ENCODE measurements at regions not wholly inside any gene's neighbourhood (a gene's known extent, or its start where the extent isn't known, plus 50 kb on each side); places are given as distances from the start of the nearest gene placed in this dataset.
A peak's percentile ranks its signal among the peaks of the same experiment; 100 is the strongest.
"Not testable (repeated sequence)": the region's sequence is repeated elsewhere in the genome, so short reads cannot be mapped to it uniquely, and the experiment has no call there.

DNA sequence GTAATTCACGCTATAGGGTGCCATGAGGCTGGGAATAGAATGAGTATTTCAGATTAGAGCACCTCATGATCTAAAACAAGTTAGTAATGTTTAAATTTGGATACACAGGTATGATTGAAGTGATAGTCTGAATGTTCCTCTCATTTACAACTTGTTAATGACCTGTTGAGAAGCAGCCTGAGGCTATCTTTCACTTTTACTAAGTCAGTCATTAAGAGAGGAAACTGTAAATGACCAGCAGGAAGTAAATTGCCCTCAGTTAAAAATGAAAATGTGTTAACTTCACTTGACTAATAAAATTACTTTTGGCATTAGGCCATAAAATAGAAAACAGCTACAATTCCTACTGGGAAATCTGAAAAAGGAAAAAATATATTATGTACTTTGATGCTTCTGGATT lies 1042.0 kb downstream of the DNAJB9 start:
- no peaks in the 10 kb centered on the region for H3K4me1 ChIP-seq (ENCODE audit: control insufficient read depth, low read depth, low read length)
- H2BK120ac ChIP-seq (ENCODE audit: low read depth, low read length), result no peak overlapping the region
- H3K79me1 ChIP-seq (ENCODE audit: low read length), result no peaks in the 10 kb centered on the region
- no peak overlapping the region for H2AK5ac ChIP-seq (ENCODE audit: low read length)
- H3K9ac ChIP-seq (ENCODE audit: low read length), result no peak overlapping the region
- no peak overlapping the region for H3K18ac ChIP-seq (ENCODE audit: low read length)
- no peak overlapping the region for H4K5ac ChIP-seq (ENCODE audit: low read length)
- no CpG with 5 or more reads among the region's 1 CpG for WGBS (ENCODE audit: extremely low coverage, insufficient coverage, low lambda C conversion rate)
- no peak overlapping the region for H3K56ac ChIP-seq (ENCODE audit: low read length)
- H3K4ac ChIP-seq (ENCODE audit: low read depth, low read length), result no peak overlapping the region
- peak; percentile 77 for DNase-seq
- H2BK15ac ChIP-seq (replicated peaks; ENCODE audit: low read depth), result no peak overlapping the region
- no peak overlapping the region for H4K8ac ChIP-seq (ENCODE audit: low read depth, low read length)
- no peak overlapping the region for H3K4me3 ChIP-seq (ENCODE audit: low read length)
- no peaks in the 10 kb centered on the region for H3K79me2 ChIP-seq (ENCODE audit: control insufficient read depth, insufficient read depth, low read length)
- H2BK5ac ChIP-seq (ENCODE audit: low read length), result no peak overlapping the region
- H3K23ac ChIP-seq (ENCODE audit: low read length), result no peak overlapping the region
- H3K36me3 ChIP-seq (ENCODE audit: control insufficient read depth, insufficient read depth, low read length), result no peaks in the 10 kb centered on the region
- H3K27ac ChIP-seq (ENCODE audit: low read depth, low read length), result no peak overlapping the region
- H3K4me2 ChIP-seq (ENCODE audit: low read length), result no peak overlapping the region
- no peaks in the 10 kb centered on the region for H3K27me3 ChIP-seq (ENCODE audit: insufficient read depth, low read length, poor library complexity)

DNA sequence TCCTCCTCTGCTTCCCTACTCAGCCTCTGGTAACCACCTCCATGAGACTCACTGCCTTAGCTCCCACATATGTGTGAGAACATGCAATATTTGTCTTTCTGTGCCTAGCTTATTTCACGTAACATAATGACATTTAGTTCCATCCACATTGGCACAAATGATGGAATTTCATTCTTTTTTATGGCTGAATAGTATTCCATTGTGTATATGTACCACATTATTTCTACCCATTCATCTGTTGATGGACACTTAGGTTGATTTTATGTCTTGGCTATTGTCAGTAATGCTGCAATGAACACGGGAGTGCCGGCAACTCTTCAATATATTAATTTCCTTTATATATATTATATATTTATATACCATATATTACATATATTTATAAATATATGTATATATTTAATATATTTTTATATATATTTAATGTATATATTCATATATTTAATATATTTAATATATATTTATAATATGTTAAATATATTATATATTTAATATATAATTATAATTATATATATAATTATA lies 1046.9 kb downstream of the DNAJB9 start:
- H3K4me1 ChIP-seq (ENCODE audit: control insufficient read depth, low read depth, low read length), result no peaks in the 10 kb centered on the region
- H3K27ac ChIP-seq (ENCODE audit: low read depth, low read length), result no peak overlapping the region
- H2AK5ac ChIP-seq (ENCODE audit: low read length), result no peak overlapping the region
- no peaks in the 10 kb centered on the region for H3K79me2 ChIP-seq (ENCODE audit: control insufficient read depth, insufficient read depth, low read length)
- no peaks in the 10 kb centered on the region for H3K27me3 ChIP-seq (ENCODE audit: insufficient read depth, low read length, poor library complexity)
- H3K23ac ChIP-seq (ENCODE audit: low read length), result no peak overlapping the region
- no peak for DNase-seq
- no peak overlapping the region for H3K18ac ChIP-seq (ENCODE audit: low read length)
- H3K9ac ChIP-seq (ENCODE audit: low read length), result no peak overlapping the region
- H3K79me1 ChIP-seq (ENCODE audit: low read length), result no peaks in the 10 kb centered on the region
- H3K36me3 ChIP-seq (ENCODE audit: control insufficient read depth, insufficient read depth, low read length), result no peaks in the 10 kb centered on the region
- WGBS (ENCODE audit: extremely low coverage, insufficient coverage, low lambda C conversion rate), result no CpG with 5 or more reads among the region's 3 CpGs
- no peak overlapping the region for H3K4me3 ChIP-seq (ENCODE audit: low read length)
- H2BK120ac ChIP-seq (ENCODE audit: low read depth, low read length), result no peak overlapping the region
- no peak overlapping the region for H4K5ac ChIP-seq (ENCODE audit: low read length)
- no peak overlapping the region for H3K56ac ChIP-seq (ENCODE audit: low read length)
- H3K4ac ChIP-seq (ENCODE audit: low read depth, low read length), result no peak overlapping the region
- H2BK15ac ChIP-seq (replicated peaks; ENCODE audit: low read depth), result no peak overlapping the region
- H2BK5ac ChIP-seq (ENCODE audit: low read length), result no peak overlapping the region
- H4K8ac ChIP-seq (ENCODE audit: low read depth, low read length), result no peak overlapping the region
- no peak overlapping the region for H3K4me2 ChIP-seq (ENCODE audit: low read length)

DNA sequence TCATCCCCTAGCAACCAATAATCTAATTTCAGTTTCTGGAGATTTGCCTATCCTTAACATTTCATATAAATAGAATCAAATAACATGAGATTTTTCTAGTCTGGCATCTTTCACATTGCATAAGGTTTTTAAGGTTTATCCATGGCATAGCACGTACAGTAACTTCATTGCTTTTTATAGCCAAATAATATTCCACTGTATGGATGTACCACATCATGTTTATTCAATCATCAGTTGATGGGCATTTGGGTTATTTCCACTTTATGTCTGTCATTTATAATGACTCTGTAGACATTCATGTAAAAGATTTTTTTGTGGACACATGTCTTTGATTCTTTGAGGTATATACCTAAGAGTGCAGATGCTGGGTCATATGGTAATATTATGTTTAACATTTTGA lies 1052.6 kb downstream of the DNAJB9 start:
- WGBS (ENCODE audit: extremely low coverage, insufficient coverage, low lambda C conversion rate), result no CpG with 5 or more reads among the region's 1 CpG
- Histone ChIP-seq H3K9ac (ENCODE audit: low read length) (no peak overlapping the region), H3K79me1 (ENCODE audit: low read length) (no peaks in the 10 kb centered on the region), H3K4ac (ENCODE audit: low read depth, low read length) (no peak overlapping the region), H4K8ac (ENCODE audit: low read depth, low read length) (no peak overlapping the region), H3K79me2 (ENCODE audit: control insufficient read depth, insufficient read depth, low read length) (no peaks in the 10 kb centered on the region), H3K4me2 (ENCODE audit: low read length) (no peak overlapping the region), H3K4me3 (ENCODE audit: low read length) (no peak overlapping the region), H2BK15ac (replicated peaks; ENCODE audit: low read depth) (no peak overlapping the region), H3K23ac (ENCODE audit: low read length) (no peak overlapping the region), H2AK5ac (ENCODE audit: low read length) (no peak overlapping the region), H4K5ac (ENCODE audit: low read length) (no peak overlapping the region), H3K18ac (ENCODE audit: low read length) (no peak overlapping the region), H3K4me1 (ENCODE audit: control insufficient read depth, low read depth, low read length) (no peaks in the 10 kb centered on the region), H3K36me3 (ENCODE audit: control insufficient read depth, insufficient read depth, low read length) (no peaks in the 10 kb centered on the region), H2BK120ac (ENCODE audit: low read depth, low read length) (no peak overlapping the region), H2BK5ac (ENCODE audit: low read length) (no peak overlapping the region), H3K27me3 (ENCODE audit: insufficient read depth, low read length, poor library complexity) (no peaks in the 10 kb centered on the region), H3K27ac (ENCODE audit: low read depth, low read length) (no peak overlapping the region), H3K56ac (ENCODE audit: low read length) (no peak overlapping the region)
- no peak for DNase-seq

DNA sequence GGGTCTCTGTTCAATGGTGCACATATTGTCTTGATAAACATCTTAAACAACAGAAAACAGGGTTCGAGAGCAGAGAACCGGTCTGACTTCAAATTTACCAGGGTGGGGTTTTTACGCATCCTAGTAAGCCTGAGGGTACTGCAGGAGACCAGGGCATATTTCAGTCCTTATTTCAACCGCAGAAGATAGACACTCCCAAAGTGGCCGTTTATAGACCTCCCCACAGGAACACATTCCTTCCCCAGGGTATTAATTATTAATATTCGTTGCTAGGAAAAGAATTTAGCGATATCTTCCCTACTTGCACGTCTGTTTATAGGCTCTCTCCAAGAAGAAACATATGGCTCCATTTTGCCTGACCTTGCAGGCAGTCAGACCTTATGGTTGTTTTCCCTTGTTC lies 1063.2 kb downstream of the DNAJB9 start:
- not testable (repeated sequence) for H3K27me3 ChIP-seq (ENCODE audit: insufficient read depth, low read length, poor library complexity); H2BK120ac ChIP-seq (ENCODE audit: low read depth, low read length); H3K27ac ChIP-seq (ENCODE audit: low read depth, low read length); H3K23ac ChIP-seq (ENCODE audit: low read length); H2BK5ac ChIP-seq (ENCODE audit: low read length); H3K9ac ChIP-seq (ENCODE audit: low read length); H3K18ac ChIP-seq (ENCODE audit: low read length); H3K4me1 ChIP-seq (ENCODE audit: control insufficient read depth, low read depth, low read length); H3K4me2 ChIP-seq (ENCODE audit: low read length); H3K4me3 ChIP-seq (ENCODE audit: low read length); H2BK15ac ChIP-seq (replicated peaks; ENCODE audit: low read depth); H3K4ac ChIP-seq (ENCODE audit: low read depth, low read length); H4K8ac ChIP-seq (ENCODE audit: low read depth, low read length); H3K79me1 ChIP-seq (ENCODE audit: low read length); DNase-seq; H4K5ac ChIP-seq (ENCODE audit: low read length); H3K79me2 ChIP-seq (ENCODE audit: control insufficient read depth, insufficient read depth, low read length); H3K56ac ChIP-seq (ENCODE audit: low read length); H2AK5ac ChIP-seq (ENCODE audit: low read length); H3K36me3 ChIP-seq (ENCODE audit: control insufficient read depth, insufficient read depth, low read length)
- WGBS (ENCODE audit: extremely low coverage, insufficient coverage, low lambda C conversion rate), result no CpG with 5 or more reads among the region's 8 CpGs

DNA sequence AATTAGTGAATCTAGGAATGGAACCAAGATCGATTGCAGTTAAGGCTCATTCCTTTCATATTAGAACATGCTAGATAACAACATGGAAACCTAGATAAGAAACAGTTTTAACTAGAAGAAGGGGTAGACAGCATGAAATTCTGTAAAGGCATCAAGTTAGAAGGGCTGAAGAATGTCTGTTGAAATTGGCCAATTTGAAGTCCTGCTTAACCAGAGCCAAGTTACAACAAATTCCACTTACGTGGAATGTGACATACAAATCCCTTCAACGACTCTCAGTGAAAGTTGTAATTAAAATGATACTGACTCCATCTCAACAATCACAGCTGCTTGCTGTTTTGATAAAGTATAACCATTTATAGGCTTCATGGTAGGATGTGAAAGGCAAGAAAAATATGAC lies 1065.7 kb downstream of the DNAJB9 start:
- no peaks in the 10 kb centered on the region for H3K4me1 ChIP-seq (ENCODE audit: control insufficient read depth, low read depth, low read length)
- no peak overlapping the region for H3K56ac ChIP-seq (ENCODE audit: low read length)
- no peak overlapping the region for H3K4me3 ChIP-seq (ENCODE audit: low read length)
- H3K79me1 ChIP-seq (ENCODE audit: low read length), result no peaks in the 10 kb centered on the region
- no peaks in the 10 kb centered on the region for H3K36me3 ChIP-seq (ENCODE audit: control insufficient read depth, insufficient read depth, low read length)
- no peak overlapping the region for H4K5ac ChIP-seq (ENCODE audit: low read length)
- H3K4ac ChIP-seq (ENCODE audit: low read depth, low read length), result no peak overlapping the region
- H2AK5ac ChIP-seq (ENCODE audit: low read length), result no peak overlapping the region
- H2BK5ac ChIP-seq (ENCODE audit: low read length), result no peak overlapping the region
- H4K8ac ChIP-seq (ENCODE audit: low read depth, low read length), result no peak overlapping the region
- H3K4me2 ChIP-seq (ENCODE audit: low read length), result no peak overlapping the region
- no peaks in the 10 kb centered on the region for H3K79me2 ChIP-seq (ENCODE audit: control insufficient read depth, insufficient read depth, low read length)
- H3K27ac ChIP-seq (ENCODE audit: low read depth, low read length), result no peak overlapping the region
- H2BK120ac ChIP-seq (ENCODE audit: low read depth, low read length), result no peak overlapping the region
- H3K18ac ChIP-seq (ENCODE audit: low read length), result no peak overlapping the region
- H3K27me3 ChIP-seq (ENCODE audit: insufficient read depth, low read length, poor library complexity), result no peaks in the 10 kb centered on the region
- no peak overlapping the region for H2BK15ac ChIP-seq (replicated peaks; ENCODE audit: low read depth)
- H3K9ac ChIP-seq (ENCODE audit: low read length), result no peak overlapping the region
- DNase-seq, result no peak
- no peak overlapping the region for H3K23ac ChIP-seq (ENCODE audit: low read length)
- WGBS (ENCODE audit: extremely low coverage, insufficient coverage, low lambda C conversion rate), result no CpG with 5 or more reads among the region's 3 CpGs

DNA sequence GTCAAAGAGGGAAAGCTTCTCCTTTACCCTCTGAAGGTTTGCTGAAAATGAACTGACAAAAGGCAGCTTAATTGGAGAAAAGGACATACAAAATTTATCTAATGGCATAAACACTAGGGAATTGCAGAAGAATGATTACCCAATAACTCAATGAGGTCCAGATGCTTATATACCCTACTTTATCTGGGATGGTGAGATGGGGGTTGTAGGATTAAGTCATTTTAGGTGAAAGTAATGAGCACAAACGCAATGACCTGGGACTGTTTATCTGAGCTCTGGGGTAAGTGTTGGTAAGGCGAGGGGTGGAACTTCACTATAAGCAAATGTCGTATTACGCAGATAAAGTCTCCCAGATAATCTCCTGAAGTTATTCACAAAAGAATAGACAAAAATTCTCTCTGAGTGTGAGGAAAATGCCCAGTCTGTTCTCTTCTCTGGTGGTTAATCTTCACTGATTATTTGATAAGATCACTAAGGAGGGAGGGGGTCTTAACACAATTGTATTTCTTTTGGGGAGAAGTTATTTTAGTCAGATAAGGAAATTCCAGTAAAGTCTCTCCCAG lies 1067.8 kb downstream of the DNAJB9 start:
- Histone ChIP-seq H3K18ac (ENCODE audit: low read length) (no peak overlapping the region), H2BK5ac (ENCODE audit: low read length) (no peak overlapping the region), H3K4me2 (ENCODE audit: low read length) (no peak overlapping the region), H3K36me3 (ENCODE audit: control insufficient read depth, insufficient read depth, low read length) (no peaks in the 10 kb centered on the region), H2AK5ac (ENCODE audit: low read length) (no peak overlapping the region), H2BK120ac (ENCODE audit: low read depth, low read length) (no peak overlapping the region), H3K23ac (ENCODE audit: low read length) (no peak overlapping the region), H2BK15ac (replicated peaks; ENCODE audit: low read depth) (no peak overlapping the region), H3K9ac (ENCODE audit: low read length) (no peak overlapping the region), H3K56ac (ENCODE audit: low read length) (no peak overlapping the region), H3K4me1 (ENCODE audit: control insufficient read depth, low read depth, low read length) (no peaks in the 10 kb centered on the region), H4K5ac (ENCODE audit: low read length) (no peak overlapping the region), H3K79me2 (ENCODE audit: control insufficient read depth, insufficient read depth, low read length) (no peaks in the 10 kb centered on the region), H3K27ac (ENCODE audit: low read depth, low read length) (no peak overlapping the region), H3K27me3 (ENCODE audit: insufficient read depth, low read length, poor library complexity) (no peaks in the 10 kb centered on the region), H3K79me1 (ENCODE audit: low read length) (no peaks in the 10 kb centered on the region), H4K8ac (ENCODE audit: low read depth, low read length) (no peak overlapping the region), H3K4me3 (ENCODE audit: low read length) (no peak overlapping the region), H3K4ac (ENCODE audit: low read depth, low read length) (no peak overlapping the region)
- peak; percentile 75 for DNase-seq
- WGBS (ENCODE audit: extremely low coverage, insufficient coverage, low lambda C conversion rate), result no CpG with 5 or more reads among the region's 4 CpGs

All from mesendoderm (in vitro differentiated cells).